Liver (tissue), 8 donors: ENCODE measurements at regions not wholly inside any gene's neighbourhood (a gene's known extent, or its start where the extent isn't known, plus 50 kb on each side); places are given as distances from the start of the nearest gene placed in this dataset.

Experiments used
- DNase-seq: peaks from one replicate; pipeline ENCODE4 v3.0.0-alpha.2; 2017; ENCODE audit warnings: low spot score
- H3K27ac ChIP-seq, 2 donors: one replicate each; pipeline ENCODE4 v1.7.0; 2013; ENCODE audit warnings: inconsistent platforms in 2 of 2, low read length in 2 of 2, control low read depth in 1 of 2, low read depth in 1 of 2, mild to moderate bottlenecking in 1 of 2
- H3K27me3 ChIP-seq, 4 donors: one replicate each; pipeline versions ENCODE4 v1.6.1 to v1.7.0; 2013; ENCODE audit warnings: low read length in 3 of 4, inconsistent platforms in 1 of 4, mild to moderate bottlenecking in 1 of 4, moderate library complexity in 1 of 4; ENCODE audit not compliant: control insufficient read depth in 4 of 4, insufficient read depth in 4 of 4
- H3K36me3 ChIP-seq, 4 donors: one replicate each; pipeline versions ENCODE4 v1.6.1 to v1.7.0; 2013; ENCODE audit warnings: low read length in 3 of 4, mild to moderate bottlenecking in 3 of 4, low read depth in 1 of 4, moderate library complexity in 1 of 4; ENCODE audit not compliant: control insufficient read depth in 4 of 4, insufficient read depth in 3 of 4
- H3K4me1 ChIP-seq, 4 donors: one replicate each; pipeline versions ENCODE4 v1.6.1 to v1.7.0; 2013; ENCODE audit warnings: low read length in 3 of 4, mild to moderate bottlenecking in 3 of 4, moderate library complexity in 1 of 4; ENCODE audit not compliant: control insufficient read depth in 4 of 4, insufficient read depth in 4 of 4
- H3K4me3 ChIP-seq, 3 donors: one replicate each; pipeline versions ENCODE4 v1.6.1 to v1.7.0; 2013; ENCODE audit warnings: low read length in 3 of 3, control low read depth in 1 of 3, low read depth in 1 of 3, mild to moderate bottlenecking in 1 of 3
- H3K9ac ChIP-seq, 2 donors: one replicate each; pipeline ENCODE4 v1.7.0; 2013; ENCODE audit warnings: low read length in 2 of 2, mild to moderate bottlenecking in 2 of 2, moderate library complexity in 2 of 2, control low read depth in 1 of 2, low read depth in 1 of 2
- H3K9me3 ChIP-seq, 4 donors: one replicate each; pipeline versions ENCODE4 v1.6.1 to v1.7.0; 2013; ENCODE audit warnings: low read length in 3 of 4; ENCODE audit not compliant: control insufficient read depth in 4 of 4
- EGR1 ChIP-seq, 2 donors: IDR thresholded peaks; 2 replicates each; pipeline ENCODE4 v1.6.1; 2016 to 2018; ENCODE audit warnings: antibody characterized with exemption in 2 of 2, low read depth in 2 of 2
- FOXA1 ChIP-seq: IDR thresholded peaks from 2 replicates; pipeline ENCODE4 v1.6.1; 2016; ENCODE audit warnings: antibody characterized with exemption
- FOXA2 ChIP-seq: IDR thresholded peaks from 2 replicates; pipeline ENCODE4 v1.6.1; 2016; ENCODE audit warnings: antibody characterized with exemption
- GABPA ChIP-seq, 2 donors: IDR thresholded peaks in 1 of 2; conservative IDR thresholded peaks in 1 of 2; 2 replicates each; pipeline ENCODE4 v1.6.1; 2016; ENCODE audit warnings: antibody characterized with exemption in 2 of 2, mild to moderate bottlenecking in 1 of 2, moderate library complexity in 1 of 2
- HNF4A ChIP-seq, 2 donors: conservative IDR thresholded peaks; 2 replicates each; pipeline ENCODE4 v1.6.1; 2016; ENCODE audit warnings: antibody characterized with exemption in 2 of 2, mild to moderate bottlenecking in 2 of 2
- HNF4G ChIP-seq: IDR thresholded peaks from 2 replicates; pipeline ENCODE4 v1.6.1; 2016; ENCODE audit warnings: antibody characterized with exemption
- JUND ChIP-seq, 2 donors: IDR thresholded peaks; 2 replicates each; pipeline ENCODE4 v1.6.1; 2016; ENCODE audit warnings: antibody characterized with exemption in 2 of 2
- NR2F2 ChIP-seq: IDR thresholded peaks from 2 replicates; pipeline ENCODE4 v1.6.1; 2016; ENCODE audit warnings: antibody characterized with exemption
- RAD21 ChIP-seq, 2 donors: IDR thresholded peaks; 2 replicates each; pipeline ENCODE4 v1.6.1; 2016; ENCODE audit warnings: antibody characterized with exemption in 2 of 2, mild to moderate bottlenecking in 2 of 2
- RXRA ChIP-seq, 2 donors: IDR thresholded peaks; 2 replicates each; pipeline ENCODE4 v1.6.1; 2017 to 2018; ENCODE audit warnings: antibody characterized with exemption in 2 of 2, mild to moderate bottlenecking in 1 of 2
- SP1 ChIP-seq: IDR thresholded peaks from 2 replicates; pipeline ENCODE4 v1.6.1; 2018; ENCODE audit warnings: antibody characterized with exemption, mild to moderate bottlenecking
- TAF1 ChIP-seq: conservative IDR thresholded peaks from 2 replicates; pipeline ENCODE4 v1.6.1; 2016; ENCODE audit warnings: antibody characterized with exemption, mild to moderate bottlenecking
- YY1 ChIP-seq: IDR thresholded peaks from 2 replicates; pipeline ENCODE4 v1.6.1; 2016; ENCODE audit warnings: antibody characterized with exemption, mild to moderate bottlenecking
- WGBS: extraction: QIAGEN DNeasy Blood & Tissue Kit; methylation state at CpG from one replicate; pipeline ENCODE4 v1.1.7; 2013; 5-methylcytosine and 5-hydroxymethylcytosine counted together
- TF ChIP-seq, protein P1 (sequence below): IDR thresholded peaks from 2 replicates; pipeline ENCODE4 v1.6.1; 2016; ENCODE audit warnings: antibody characterized with exemption
- TF ChIP-seq, protein P2 (sequence below): IDR thresholded peaks from 2 replicates; pipeline ENCODE4 v1.6.1; 2016; ENCODE audit warnings: antibody characterized with exemption
- TF ChIP-seq, protein P3 (sequence below): fragments of 150-350 bp; IDR thresholded peaks from 2 replicates; pipeline ENCODE4 v1.5.1; 2017; ENCODE audit warnings: improper control_type of control experiment, low read depth, low read length; ENCODE audit not compliant: missing input control
- TF ChIP-seq, protein P4 (sequence below): IDR thresholded peaks from 2 replicates; pipeline ENCODE4 v1.6.1; 2016; ENCODE audit warnings: antibody characterized with exemption, mild to moderate bottlenecking
- TF ChIP-seq, protein P5 (sequence below): IDR thresholded peaks from 2 replicates; pipeline ENCODE4 v1.6.1; 2016; ENCODE audit warnings: antibody characterized with exemption
- donor health status: healthy.
- donor health status: healthy.
- donor health status: healthy.
- donor health status: healthy.
- donor health status: healthy.

DNA sequence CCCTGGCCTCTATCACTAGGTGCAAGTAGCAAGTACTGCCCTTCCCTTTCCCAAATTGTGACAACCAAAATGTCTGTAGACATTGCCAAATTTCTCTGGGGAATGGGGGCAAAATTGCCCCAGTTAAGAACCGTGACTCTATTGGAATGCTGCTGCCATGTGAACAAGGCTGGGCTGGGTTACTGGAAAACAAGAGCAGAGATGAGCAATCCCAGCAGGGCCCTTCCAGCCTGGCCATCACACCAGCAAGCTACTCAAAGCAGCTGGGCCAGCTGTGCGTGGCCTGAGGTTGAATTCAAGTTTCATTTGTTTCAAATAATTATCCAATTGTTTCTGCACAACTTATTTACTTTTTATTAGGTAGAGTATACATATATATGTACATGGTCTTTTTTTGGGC lies 103.4 kb upstream of the PKP2 start (continued):
- TF ChIP-seq, protein P1, sequence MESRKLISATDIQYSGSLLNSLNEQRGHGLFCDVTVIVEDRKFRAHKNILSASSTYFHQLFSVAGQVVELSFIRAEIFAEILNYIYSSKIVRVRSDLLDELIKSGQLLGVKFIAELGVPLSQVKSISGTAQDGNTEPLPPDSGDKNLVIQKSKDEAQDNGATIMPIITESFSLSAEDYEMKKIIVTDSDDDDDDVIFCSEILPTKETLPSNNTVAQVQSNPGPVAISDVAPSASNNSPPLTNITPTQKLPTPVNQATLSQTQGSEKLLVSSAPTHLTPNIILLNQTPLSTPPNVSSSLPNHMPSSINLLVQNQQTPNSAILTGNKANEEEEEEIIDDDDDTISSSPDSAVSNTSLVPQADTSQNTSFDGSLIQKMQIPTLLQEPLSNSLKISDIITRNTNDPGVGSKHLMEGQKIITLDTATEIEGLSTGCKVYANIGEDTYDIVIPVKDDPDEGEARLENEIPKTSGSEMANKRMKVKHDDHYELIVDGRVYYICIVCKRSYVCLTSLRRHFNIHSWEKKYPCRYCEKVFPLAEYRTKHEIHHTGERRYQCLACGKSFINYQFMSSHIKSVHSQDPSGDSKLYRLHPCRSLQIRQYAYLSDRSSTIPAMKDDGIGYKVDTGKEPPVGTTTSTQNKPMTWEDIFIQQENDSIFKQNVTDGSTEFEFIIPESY = no peak

DNA sequence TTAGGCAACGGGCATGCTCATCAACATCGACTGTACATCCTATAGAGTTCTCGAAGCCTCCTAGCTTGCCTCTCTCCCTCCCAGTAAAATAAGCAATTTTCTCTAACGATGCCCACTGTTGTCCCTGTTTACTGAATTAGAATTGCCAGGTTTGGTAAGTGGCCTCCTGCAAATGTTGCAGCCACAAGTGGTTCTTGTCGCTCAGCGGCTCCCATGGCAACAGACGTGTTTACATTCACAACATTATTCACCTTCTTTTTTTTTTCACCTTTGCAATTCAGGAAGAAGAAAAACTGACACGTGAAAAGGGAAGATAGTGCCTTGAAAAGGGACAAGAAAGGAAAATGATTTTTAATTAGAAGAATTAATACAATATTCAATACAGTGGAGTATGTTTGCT lies 100.9 kb upstream of the PKP2 start:
- Histone ChIP-seq H3K4me1 (no peaks in the 10 kb centered on the region), H3K36me3 (no peaks in the 10 kb centered on the region), H3K9ac (no peak overlapping the region), H3K9me3 (no peaks in the 10 kb centered on the region), H3K4me3 (no peak overlapping the region), H3K27ac (no peak overlapping the region), H3K27me3 (peaks cover 0 to 6% (median 0%) of the 10 kb centered on the region in 4 donors)
- no peak for DNase-seq
- WGBS = 57% methylated on average over 8 of the region's 8 CpGs
- no peak for TF ChIP-seq TAF1

DNA sequence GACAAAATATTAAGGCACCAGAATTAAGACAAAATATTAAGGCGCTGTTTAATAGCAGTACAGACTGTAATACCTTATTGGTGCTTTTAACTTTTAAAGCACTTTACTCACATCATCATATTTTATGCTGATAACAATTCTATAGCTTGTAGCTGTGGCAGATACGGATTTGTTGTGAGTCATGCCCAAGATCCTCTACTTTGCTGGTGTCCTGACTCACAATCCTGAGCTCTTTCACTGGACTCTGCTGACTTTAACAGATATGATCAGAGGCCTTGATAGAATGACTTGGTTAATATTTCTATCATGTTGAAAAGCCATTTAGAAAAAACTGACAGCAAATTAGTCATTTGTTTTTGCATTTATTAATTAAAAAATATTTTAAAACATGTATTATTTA lies 99.0 kb upstream of the PKP2 start:
- Histone ChIP-seq H3K9ac (no peak overlapping the region), H3K4me1 (no peaks in the 10 kb centered on the region), H3K36me3 (no peaks in the 10 kb centered on the region), H3K4me3 (no peak overlapping the region), H3K27me3 (peaks cover 0 to 6% (median 0%) of the 10 kb centered on the region in 4 donors), H3K9me3 (no peaks in the 10 kb centered on the region), H3K27ac (no peak overlapping the region)
- 55% methylated on average over 2 of the region's 2 CpGs for WGBS
- TF ChIP-seq, protein P2, sequence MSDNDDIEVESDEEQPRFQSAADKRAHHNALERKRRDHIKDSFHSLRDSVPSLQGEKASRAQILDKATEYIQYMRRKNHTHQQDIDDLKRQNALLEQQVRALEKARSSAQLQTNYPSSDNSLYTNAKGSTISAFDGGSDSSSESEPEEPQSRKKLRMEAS = no peak
- no peak for TF ChIP-seq TAF1
- no peak for TF ChIP-seq YY1
- TF ChIP-seq FOXA2 = no peak
- TF ChIP-seq HNF4A (conservative IDR thresholded peaks at IDR 0.05) = no peak
- TF ChIP-seq EGR1 (IDR thresholded peaks at IDR 0.05; ENCODE audit: low read depth in 2 of 2) = no peak
- TF ChIP-seq RXRA (IDR thresholded peaks at IDR 0.05) = no peak
- TF ChIP-seq, protein P1 = no peak
- TF ChIP-seq, protein P3, sequence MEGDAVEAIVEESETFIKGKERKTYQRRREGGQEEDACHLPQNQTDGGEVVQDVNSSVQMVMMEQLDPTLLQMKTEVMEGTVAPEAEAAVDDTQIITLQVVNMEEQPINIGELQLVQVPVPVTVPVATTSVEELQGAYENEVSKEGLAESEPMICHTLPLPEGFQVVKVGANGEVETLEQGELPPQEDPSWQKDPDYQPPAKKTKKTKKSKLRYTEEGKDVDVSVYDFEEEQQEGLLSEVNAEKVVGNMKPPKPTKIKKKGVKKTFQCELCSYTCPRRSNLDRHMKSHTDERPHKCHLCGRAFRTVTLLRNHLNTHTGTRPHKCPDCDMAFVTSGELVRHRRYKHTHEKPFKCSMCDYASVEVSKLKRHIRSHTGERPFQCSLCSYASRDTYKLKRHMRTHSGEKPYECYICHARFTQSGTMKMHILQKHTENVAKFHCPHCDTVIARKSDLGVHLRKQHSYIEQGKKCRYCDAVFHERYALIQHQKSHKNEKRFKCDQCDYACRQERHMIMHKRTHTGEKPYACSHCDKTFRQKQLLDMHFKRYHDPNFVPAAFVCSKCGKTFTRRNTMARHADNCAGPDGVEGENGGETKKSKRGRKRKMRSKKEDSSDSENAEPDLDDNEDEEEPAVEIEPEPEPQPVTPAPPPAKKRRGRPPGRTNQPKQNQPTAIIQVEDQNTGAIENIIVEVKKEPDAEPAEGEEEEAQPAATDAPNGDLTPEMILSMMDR = no peak
- TF ChIP-seq, protein P4, sequence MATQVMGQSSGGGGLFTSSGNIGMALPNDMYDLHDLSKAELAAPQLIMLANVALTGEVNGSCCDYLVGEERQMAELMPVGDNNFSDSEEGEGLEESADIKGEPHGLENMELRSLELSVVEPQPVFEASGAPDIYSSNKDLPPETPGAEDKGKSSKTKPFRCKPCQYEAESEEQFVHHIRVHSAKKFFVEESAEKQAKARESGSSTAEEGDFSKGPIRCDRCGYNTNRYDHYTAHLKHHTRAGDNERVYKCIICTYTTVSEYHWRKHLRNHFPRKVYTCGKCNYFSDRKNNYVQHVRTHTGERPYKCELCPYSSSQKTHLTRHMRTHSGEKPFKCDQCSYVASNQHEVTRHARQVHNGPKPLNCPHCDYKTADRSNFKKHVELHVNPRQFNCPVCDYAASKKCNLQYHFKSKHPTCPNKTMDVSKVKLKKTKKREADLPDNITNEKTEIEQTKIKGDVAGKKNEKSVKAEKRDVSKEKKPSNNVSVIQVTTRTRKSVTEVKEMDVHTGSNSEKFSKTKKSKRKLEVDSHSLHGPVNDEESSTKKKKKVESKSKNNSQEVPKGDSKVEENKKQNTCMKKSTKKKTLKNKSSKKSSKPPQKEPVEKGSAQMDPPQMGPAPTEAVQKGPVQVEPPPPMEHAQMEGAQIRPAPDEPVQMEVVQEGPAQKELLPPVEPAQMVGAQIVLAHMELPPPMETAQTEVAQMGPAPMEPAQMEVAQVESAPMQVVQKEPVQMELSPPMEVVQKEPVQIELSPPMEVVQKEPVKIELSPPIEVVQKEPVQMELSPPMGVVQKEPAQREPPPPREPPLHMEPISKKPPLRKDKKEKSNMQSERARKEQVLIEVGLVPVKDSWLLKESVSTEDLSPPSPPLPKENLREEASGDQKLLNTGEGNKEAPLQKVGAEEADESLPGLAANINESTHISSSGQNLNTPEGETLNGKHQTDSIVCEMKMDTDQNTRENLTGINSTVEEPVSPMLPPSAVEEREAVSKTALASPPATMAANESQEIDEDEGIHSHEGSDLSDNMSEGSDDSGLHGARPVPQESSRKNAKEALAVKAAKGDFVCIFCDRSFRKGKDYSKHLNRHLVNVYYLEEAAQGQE = no peak
- no peak for TF ChIP-seq JUND (IDR thresholded peaks at IDR 0.05)
- TF ChIP-seq SP1 = no peak
- TF ChIP-seq GABPA (IDR thresholded peaks at IDR 0.05 in 1 of 2, conservative IDR thresholded peaks at IDR 0.05 in 1 of 2) = no peak
- TF ChIP-seq, protein P5, sequence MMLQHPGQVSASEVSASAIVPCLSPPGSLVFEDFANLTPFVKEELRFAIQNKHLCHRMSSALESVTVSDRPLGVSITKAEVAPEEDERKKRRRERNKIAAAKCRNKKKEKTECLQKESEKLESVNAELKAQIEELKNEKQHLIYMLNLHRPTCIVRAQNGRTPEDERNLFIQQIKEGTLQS = no peak
- no peak for TF ChIP-seq HNF4G
- no peak for TF ChIP-seq FOXA1
- no peak for TF ChIP-seq NR2F2
- TF ChIP-seq RAD21 (IDR thresholded peaks at IDR 0.05) = no peak
- DNase-seq = no peak
